ENCODE measurements at regions not wholly inside any gene's neighbourhood (a gene's known extent, or its start where the extent isn't known, plus 50 kb on each side); places are given as distances from the start of the nearest gene placed in this dataset.

GRCh38 chr19:28150129-28150528, 1062.8 kb downstream of the UQCRFS1 start:
- TF ChIP-seq CTCF (IDR thresholded peaks at IDR 0.05), result no peak
- TF ChIP-seq EP300 (IDR thresholded peaks at IDR 0.05), result no peak
- TF ChIP-seq POLR2A (IDR thresholded peaks at IDR 0.05), result no peak
- no peaks in the 10 kb centered on the region for H3K36me3 ChIP-seq
- no peaks in the 10 kb centered on the region for H3K9me3 ChIP-seq
- whole genome bisulfite sequencing, 3 donors, result 63 to 72% (median 65%) methylated on average over 5 of the region's 5 CpGs
- no peak overlapping the region for H3K4me3 ChIP-seq
- DNase-seq, result no peak
- no peaks in the 10 kb centered on the region for H3K4me1 ChIP-seq (ENCODE audit: insufficient read depth)
- no peaks in the 10 kb centered on the region for H3K27me3 ChIP-seq
- no peak overlapping the region for H3K27ac ChIP-seq
- intact Hi-C loops (cut with DNase I), result no loop called here

- Histone ChIP-seq H3K4me1 (ENCODE audit: insufficient read depth) (no peaks in the 10 kb centered on the region), H3K27ac (no peak overlapping the region), H3K27me3 (no peaks in the 10 kb centered on the region), H3K36me3 (no peaks in the 10 kb centered on the region), H3K9me3 (no peaks in the 10 kb centered on the region), H3K4me3 (no peak overlapping the region)
- intact Hi-C loops (cut with DNase I), result no loop called here
- TF ChIP-seq CTCF (IDR thresholded peaks at IDR 0.05), result no peak
- WGBS, 3 donors, result 81 to 89% (median 88%) methylated on average over 3 of the region's 3 CpGs
- DNase-seq, result no peak
These were observed 1064.4 kb downstream of the UQCRFS1 start for GRCh38 chr19:28148554-28148953.

GRCh38 chr19:28142258-28142657, 1070.7 kb downstream of the UQCRFS1 start:
- H3K4me1 ChIP-seq (ENCODE audit: insufficient read depth), result no peaks in the 10 kb centered on the region
- no peaks in the 10 kb centered on the region for H3K27me3 ChIP-seq
- H3K27ac ChIP-seq, result no peak overlapping the region
- intact Hi-C loops (cut with DNase I), result no loop called here
- 79 to 90% (median 83%) methylated on average over 1 of the region's 1 CpG for WGBS, 3 donors
- DNase-seq, result no peak
- H3K36me3 ChIP-seq, result no peaks in the 10 kb centered on the region
- TF ChIP-seq POLR2A (IDR thresholded peaks at IDR 0.05) (no peak), CTCF (IDR thresholded peaks at IDR 0.05) (no peak), EP300 (IDR thresholded peaks at IDR 0.05) (no peak)
- H3K9me3 ChIP-seq, result no peaks in the 10 kb centered on the region
- no peak overlapping the region for H3K4me3 ChIP-seq

GRCh38 chr19:28140201-28140600, 1072.8 kb downstream of the UQCRFS1 start:
- WGBS, 3 donors, result 61 to 63% (median 63%) methylated on average over 4 of the region's 4 CpGs
- Histone ChIP-seq H3K36me3 (no peaks in the 10 kb centered on the region), H3K9me3 (no peaks in the 10 kb centered on the region), H3K27ac (no peak overlapping the region), H3K27me3 (no peaks in the 10 kb centered on the region), H3K4me1 (ENCODE audit: insufficient read depth) (no peaks in the 10 kb centered on the region), H3K4me3 (no peak overlapping the region)
- no peak for TF ChIP-seq EP300 (IDR thresholded peaks at IDR 0.05)
- TF ChIP-seq CTCF (IDR thresholded peaks at IDR 0.05), result no peak
- TF ChIP-seq POLR2A (IDR thresholded peaks at IDR 0.05), result no peak
- intact Hi-C loops (cut with DNase I), result no loop called here
- DNase-seq, result no peak

- Histone ChIP-seq H3K4me1 (ENCODE audit: insufficient read depth) (no peaks in the 10 kb centered on the region), H3K27ac (no peak overlapping the region), H3K4me3 (no peak overlapping the region), H3K9me3 (no peaks in the 10 kb centered on the region), H3K36me3 (no peaks in the 10 kb centered on the region), H3K27me3 (no peaks in the 10 kb centered on the region)
- WGBS, 3 donors, result 80 to 85% (median 82%) methylated on average over 4 of the region's 4 CpGs
- intact Hi-C loops (cut with DNase I), result no loop called here
- TF ChIP-seq EP300 (IDR thresholded peaks at IDR 0.05) (no peak), CTCF (IDR thresholded peaks at IDR 0.05) (no peak), POLR2A (IDR thresholded peaks at IDR 0.05) (no peak)
- DNase-seq, result no peak
These were observed 1075.2 kb downstream of the UQCRFS1 start for GRCh38 chr19:28137772-28138171.
